Esophagus muscularis mucosa (tissue), 4 donors: ENCODE measurements at regions not wholly inside any gene's neighbourhood (a gene's known extent, or its start where the extent isn't known, plus 50 kb on each side); places are given as distances from the start of the nearest gene placed in this dataset.

Source experiments
- EP300 ChIP-seq: sonication (generic); formaldehyde crosslinking; IDR thresholded peaks from one replicate; pipeline ENCODE4 v1.6.1; 2017; ENCODE audit warnings: antibody characterized with exemption
- POLR2A ChIP-seq: fragments of 450-650 bp; IDR thresholded peaks from one replicate; pipeline ENCODE4 v1.6.1; 2017; ENCODE audit warnings: antibody characterized with exemption, moderate library complexity, mild to moderate bottlenecking, low read depth
- POLR2AphosphoS5 ChIP-seq, 2 donors: sonication (generic); formaldehyde crosslinking; IDR thresholded peaks; one replicate each; pipeline ENCODE4 v1.6.1; 2017; ENCODE audit warnings: antibody characterized with exemption in 2 of 2
- TF ChIP-seq, protein P1 (sequence below), 3 experiments: fragments of 200-600 bp in 2 of 3; fragments of 450-650 bp in 1 of 3; sonication (generic) in 2 of 3; IDR thresholded peaks; one replicate each; pipeline ENCODE4 v1.5.1; 2017 to 2019; ENCODE audit warnings: antibody characterized with exemption in 3 of 3, mild to moderate bottlenecking in 2 of 3, moderate library complexity in 1 of 3

DNA sequence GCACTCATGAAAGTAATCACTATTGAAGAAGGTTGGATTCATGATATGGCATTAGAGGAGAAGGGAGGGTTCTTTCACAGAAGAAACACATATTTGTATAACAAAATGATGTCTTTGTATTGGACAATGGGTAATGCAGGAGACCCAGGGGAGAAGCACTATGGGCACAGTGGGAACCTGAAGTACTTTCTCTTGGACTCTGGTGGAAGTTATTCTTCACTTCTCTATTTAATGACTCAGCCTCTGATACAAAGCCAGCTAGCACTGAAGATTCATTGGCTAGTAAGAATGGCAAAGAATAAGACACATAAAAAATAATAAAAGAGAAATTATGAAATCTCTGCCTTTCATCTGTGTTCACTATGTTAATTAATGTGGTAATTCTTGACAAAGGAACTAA lies 149.9 kb upstream of the PRR16 start:
- TF ChIP-seq, protein P1, sequence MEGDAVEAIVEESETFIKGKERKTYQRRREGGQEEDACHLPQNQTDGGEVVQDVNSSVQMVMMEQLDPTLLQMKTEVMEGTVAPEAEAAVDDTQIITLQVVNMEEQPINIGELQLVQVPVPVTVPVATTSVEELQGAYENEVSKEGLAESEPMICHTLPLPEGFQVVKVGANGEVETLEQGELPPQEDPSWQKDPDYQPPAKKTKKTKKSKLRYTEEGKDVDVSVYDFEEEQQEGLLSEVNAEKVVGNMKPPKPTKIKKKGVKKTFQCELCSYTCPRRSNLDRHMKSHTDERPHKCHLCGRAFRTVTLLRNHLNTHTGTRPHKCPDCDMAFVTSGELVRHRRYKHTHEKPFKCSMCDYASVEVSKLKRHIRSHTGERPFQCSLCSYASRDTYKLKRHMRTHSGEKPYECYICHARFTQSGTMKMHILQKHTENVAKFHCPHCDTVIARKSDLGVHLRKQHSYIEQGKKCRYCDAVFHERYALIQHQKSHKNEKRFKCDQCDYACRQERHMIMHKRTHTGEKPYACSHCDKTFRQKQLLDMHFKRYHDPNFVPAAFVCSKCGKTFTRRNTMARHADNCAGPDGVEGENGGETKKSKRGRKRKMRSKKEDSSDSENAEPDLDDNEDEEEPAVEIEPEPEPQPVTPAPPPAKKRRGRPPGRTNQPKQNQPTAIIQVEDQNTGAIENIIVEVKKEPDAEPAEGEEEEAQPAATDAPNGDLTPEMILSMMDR (IDR thresholded peaks at IDR 0.05), result no peak
- TF ChIP-seq EP300, result no peak
- no peak for TF ChIP-seq POLR2AphosphoS5 (IDR thresholded peaks at IDR 0.05)
- TF ChIP-seq POLR2A, result no peak
